GM21825 (cell line): ENCODE measurements at regions not wholly inside any gene's neighbourhood (a gene's known extent, or its start where the extent isn't known, plus 50 kb on each side); places are given as distances from the start of the nearest gene placed in this dataset.

ENCODE experiments used
- ATAC-seq: cut with Tn5 transposase; IDR thresholded peaks from one replicate; pipeline ENCODE4 v1.9.1; 2021; ENCODE audit warnings: mild to moderate bottlenecking, moderate library complexity; ENCODE audit not compliant: unreplicated experiment

GRCh38 chr2:126177479-126177878 lies 478.5 kb upstream of the GYPC start:
- no peak for ATAC-seq

- ATAC-seq, result no peak
Observed at GRCh38 chr2:126187668-126188067, 468.3 kb upstream of the GYPC start.

DNA sequence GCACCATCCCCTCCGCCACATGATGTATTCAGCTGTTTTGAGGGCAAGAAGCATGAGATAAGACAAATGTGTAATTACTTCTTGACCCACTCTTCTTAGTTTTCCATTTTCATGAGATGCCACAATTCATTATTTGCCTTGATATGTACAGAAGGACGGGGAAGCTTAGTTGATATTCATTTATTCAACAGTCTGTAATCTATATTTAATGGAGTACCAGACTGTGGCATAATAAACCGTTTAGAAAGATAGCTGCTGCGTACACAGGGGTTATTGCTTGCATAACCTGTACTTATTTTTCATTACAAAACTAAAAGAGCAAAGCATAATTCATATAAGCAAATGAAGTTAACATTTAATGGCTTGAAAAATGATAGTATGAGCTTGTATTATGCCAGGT lies 466.4 kb upstream of the GYPC start:
- no peak for ATAC-seq

DNA sequence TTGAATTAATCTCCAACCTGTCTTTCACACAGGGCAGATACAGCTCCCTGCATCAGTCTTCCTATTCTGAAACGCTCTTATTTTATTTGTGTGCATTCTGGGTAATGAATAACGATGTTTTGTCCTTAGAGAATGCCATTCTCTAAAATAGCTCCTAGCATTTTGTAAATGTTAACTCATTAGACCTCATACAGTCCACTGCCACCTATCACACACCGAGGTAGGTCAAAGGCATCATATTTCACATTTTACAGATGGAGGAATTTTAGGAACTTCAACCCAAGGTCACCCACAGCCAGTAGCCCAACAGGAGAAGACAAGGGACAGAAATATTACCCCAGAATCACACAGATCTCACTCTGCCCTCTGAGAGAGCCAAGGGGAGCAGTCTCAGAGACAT lies 455.4 kb upstream of the GYPC start:
- no peak for ATAC-seq

DNA sequence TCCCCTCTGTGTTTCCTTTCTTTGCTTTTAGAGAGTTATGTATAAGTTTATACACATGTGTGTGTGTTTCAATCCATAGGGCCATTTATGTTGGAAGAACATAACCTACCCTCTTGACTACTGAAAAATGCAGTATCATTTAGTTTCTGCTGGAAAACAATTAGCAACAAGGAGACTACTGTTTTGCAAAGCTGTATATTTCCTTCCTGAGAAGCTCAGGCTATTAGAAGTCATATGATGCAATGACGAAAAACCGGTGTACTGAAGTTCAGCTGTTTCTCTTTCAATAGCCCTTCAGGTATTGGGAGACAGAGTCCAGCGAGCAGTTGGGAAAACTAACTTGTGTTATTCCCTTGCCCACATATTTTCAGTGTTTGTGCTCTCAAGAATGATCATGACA lies 447.7 kb upstream of the GYPC start:
- ATAC-seq, result no peak

GRCh38 chr2:126212735-126213134 lies 443.2 kb upstream of the GYPC start:
- no peak for ATAC-seq

DNA sequence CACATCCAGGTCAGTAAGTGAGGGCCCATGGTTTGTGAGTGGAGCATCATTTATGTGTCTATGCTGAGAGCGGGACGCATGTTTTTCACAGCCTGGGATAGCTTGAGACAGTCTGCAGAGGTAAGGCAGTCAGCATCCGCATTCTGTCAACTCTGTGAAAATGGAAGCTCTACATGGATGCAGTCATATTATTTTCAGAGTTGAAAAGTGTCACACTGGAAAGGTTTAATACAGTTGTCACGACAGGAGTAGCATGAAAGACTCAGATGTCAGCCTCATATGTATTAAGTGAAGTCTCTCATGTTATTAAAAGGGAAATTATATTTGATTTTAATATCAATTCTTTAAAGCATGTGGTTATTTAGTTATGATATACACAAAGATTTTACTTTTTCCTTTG lies 436.9 kb upstream of the GYPC start:
- ATAC-seq, result no peak

GRCh38 chr2:126220331-126220730 lies 435.6 kb upstream of the GYPC start:
- ATAC-seq, result no peak

DNA sequence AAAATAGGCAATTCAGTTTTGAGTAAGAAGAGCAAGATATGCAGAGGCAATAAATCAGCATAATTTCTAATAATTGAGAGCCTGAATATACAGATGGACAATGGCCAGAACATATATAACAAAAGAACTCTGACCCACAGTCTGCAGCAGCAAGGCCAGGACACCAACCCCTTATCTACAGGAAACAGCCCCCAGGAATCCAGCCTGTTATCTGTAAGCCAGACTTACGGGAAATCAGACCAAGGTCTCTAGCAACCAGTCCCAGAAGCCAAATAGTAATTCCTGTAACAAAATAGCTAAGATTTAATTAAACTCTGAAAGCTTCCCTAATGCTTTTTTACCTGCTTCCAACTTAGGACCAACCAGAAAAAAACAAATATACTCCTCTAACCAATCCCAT lies 434.5 kb upstream of the GYPC start:
- ATAC-seq, result no peak

DNA sequence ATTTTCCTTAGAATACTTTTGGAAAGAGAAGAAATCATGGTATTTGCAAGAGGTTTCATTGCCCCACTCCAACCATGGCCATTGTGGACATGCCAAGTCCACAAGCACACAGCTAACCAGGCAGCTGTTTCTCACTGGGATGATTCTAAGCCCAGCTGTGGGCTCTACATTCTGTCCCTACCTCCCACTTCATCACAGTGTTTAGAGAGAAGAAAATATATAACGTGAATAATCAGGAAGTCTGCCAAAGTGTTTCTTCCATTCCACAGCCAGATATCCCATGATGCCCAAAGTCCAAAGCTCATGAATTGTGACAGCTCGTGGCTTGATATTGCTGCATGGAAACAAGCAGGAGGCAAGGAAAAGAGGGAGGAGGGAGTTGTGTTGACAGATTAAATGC lies 433.7 kb upstream of the GYPC start:
- no peak for ATAC-seq

DNA sequence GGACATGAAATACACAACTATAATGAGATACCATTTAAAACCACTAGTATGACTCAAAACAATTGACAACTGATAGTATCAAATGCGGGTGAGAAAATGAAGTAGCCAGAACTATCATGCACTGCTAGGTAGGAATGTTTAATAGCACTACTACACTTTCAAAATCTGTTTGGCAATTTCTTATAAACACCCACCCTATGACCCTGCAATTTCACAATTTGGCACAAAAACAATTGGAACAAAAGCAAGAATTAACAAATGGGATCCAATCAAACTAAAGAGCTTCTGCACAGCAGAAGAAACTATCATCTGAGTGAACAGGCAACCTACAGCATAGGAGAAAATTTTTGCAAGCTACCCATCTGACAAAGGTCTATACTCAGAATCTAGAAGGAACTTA lies 431.2 kb upstream of the GYPC start:
- no peak for ATAC-seq

DNA sequence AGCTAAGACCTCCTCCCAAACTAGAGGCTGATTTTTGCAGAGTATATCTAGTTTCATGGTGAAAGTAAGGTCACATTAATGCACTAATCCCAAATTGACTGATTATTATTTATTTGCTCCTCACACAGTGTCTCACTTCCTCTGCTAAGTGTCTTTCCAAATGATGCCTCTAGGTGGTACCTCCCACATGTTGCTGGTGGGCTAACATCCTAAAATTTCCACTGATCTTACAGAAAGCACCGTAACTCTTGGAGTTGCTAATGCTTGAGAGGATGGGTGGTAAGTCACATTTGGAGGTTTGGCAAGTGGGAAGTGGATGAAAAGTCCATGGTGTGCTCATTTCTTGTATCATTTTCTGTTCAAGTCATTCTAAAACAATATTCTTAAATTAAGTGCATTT lies 428.7 kb upstream of the GYPC start:
- ATAC-seq, result no peak

DNA sequence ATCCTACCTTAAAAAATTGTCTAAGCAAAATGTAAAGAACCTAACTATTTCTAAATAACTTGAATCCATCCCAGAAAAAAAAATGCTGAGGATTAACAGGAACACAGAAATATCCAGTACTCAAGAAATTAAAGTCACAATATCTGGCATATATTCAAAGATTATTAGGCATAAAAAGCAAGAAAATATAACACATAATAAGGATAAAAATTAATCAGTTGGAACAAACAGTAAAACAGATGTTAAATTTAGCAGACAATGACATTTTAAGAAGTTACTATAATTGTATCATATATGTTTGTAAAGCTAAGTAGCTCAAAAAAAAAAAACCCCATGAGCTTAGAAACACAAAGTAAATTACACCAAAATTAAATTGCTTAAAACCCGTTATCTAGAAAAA lies 427.4 kb upstream of the GYPC start:
- no peak for ATAC-seq

DNA sequence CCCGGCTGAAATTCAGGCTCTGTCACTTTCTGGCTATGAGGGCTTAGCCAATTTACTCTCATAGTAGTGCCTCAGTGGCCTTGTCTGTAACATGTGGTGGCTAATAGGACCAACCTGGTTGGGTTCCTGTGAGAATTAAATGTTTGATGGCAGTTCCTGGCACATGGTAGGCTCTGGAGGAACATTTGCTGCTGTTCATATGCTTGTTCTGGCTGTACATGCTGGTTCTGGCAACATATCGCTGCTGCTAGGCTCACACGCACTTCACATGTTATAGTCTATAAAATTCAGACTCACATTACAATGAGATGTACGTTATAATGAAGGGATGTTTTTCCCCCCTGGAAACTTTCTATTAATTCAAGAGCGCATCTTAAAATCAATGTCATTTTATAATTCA lies 417.7 kb upstream of the GYPC start:
- ATAC-seq, result no peak

GRCh38 chr2:126239320-126239955 lies 416.5 kb upstream of the GYPC start:
- ATAC-seq, result no peak

DNA sequence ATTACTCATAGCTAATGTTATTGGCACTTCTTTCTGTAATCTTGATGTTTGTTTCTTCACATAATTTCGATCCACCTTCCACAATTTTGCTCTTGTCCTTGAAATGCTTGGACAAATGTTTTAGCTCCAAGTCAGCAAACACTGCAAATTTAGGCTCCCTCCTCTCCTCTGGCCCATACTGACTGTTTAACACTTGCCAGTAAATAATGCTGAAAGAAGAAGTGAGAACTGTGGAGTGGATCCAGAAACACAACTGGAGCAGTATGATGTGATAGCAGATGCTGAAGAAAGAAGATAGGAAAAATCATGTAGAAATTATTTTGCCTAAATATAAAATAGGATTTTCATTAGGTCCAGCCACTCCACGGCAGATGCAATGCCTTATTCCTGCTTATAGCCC lies 415.0 kb upstream of the GYPC start:
- ATAC-seq, result no peak

DNA sequence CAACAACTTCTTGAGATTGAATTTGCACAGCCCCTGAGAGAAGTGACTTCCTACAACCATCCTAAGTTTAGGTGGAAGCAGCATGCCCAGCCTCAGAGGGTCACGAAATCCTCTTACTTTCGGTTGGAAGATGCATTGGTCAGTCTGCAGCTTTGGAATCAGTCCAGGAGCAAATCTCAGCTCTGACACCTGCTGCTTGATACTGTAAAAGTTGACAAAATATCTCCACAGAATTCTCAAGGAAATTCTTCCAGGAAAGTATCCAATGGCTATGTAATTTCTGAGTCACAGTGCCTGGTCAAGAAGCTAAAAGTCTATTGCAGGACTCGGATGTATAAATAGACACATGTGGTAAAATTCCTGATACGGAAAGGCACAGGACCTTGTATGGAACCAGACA lies 414.5 kb upstream of the GYPC start:
- no peak for ATAC-seq

DNA sequence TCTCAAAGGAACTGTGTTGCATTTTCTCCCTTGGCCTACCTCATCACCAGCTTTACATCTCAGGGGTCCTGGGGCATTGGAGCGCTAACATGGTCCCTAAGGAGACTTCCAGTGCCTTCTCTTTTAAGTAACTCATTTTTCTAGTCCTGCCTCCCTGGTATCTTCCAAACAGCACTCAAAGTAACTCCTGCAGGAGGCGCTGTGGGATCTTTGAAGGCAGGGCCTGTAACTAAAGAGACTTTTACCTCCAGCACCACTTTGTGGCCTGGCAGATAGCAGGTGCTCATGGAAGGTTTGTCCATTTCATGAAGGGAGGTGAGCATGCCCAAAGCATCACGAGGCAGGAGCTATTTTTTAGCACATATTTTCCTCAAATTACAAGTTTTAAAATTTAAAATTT lies 411.0 kb upstream of the GYPC start:
- no peak for ATAC-seq

GRCh38 chr2:126253669-126254068 lies 402.3 kb upstream of the GYPC start:
- no peak for ATAC-seq

- ATAC-seq, result no peak
Observed at GRCh38 chr2:126264625-126265024, 391.3 kb upstream of the GYPC start.

GRCh38 chr2:126269911-126270310 lies 386.0 kb upstream of the GYPC start:
- ATAC-seq, result no peak

DNA sequence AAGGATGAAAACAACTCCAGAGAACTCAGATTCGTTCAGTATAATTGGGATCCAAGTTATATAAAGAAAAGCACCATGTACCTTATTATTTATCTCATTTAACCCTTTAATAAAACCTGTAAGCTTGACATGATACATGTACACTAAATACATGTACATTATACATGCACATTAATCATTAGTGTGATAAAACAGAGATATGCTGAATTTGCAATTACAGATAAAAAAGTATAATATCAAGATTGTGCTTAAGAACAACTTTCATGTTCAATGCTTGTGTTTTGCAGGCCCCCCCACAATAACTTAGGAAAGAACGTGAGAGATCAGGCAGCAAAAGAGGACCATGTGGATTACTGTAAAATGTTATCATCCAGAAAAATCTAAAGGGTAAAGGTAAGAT lies 385.4 kb upstream of the GYPC start:
- ATAC-seq, result no peak

- no peak for ATAC-seq
Observed at GRCh38 chr2:126272401-126272800, 383.6 kb upstream of the GYPC start.

DNA sequence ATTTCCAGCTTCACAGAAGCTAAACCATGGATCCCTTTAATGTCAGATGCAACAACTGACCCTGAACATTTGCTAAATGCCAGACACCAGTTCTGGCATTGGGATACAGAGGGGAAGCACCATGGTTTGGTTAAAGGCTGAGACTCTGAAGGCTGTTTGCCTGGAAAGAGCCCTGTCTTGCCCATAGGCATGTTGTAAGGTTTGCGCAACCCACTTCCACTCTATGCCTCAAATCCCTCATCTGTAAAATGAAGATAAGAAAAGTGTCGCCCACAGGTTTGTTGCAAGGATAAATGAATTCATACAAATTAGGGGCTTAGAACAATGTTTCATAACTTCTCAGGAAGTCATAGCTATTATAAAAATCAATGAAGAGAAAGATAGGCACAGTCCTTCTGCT lies 380.9 kb upstream of the GYPC start:
- ATAC-seq, result no peak
